ENCODE measurements at regions not wholly inside any gene's neighbourhood (a gene's known extent, or its start where the extent isn't known, plus 50 kb on each side); places are given as distances from the start of the nearest gene placed in this dataset.
"Not testable (repeated sequence)": the region's sequence is repeated elsewhere in the genome, so short reads cannot be mapped to it uniquely, and the experiment has no call there.

- not testable (repeated sequence) for TF ChIP-seq CTCF (IDR thresholded peaks at IDR 0.05; ENCODE audit: borderline replicate concordance, extremely low read depth, low read length, poor library complexity, severe bottlenecking); EZH2 (IDR thresholded peaks at IDR 0.05; ENCODE audit: borderline replicate concordance, low read depth, low read length, severe bottlenecking)
These were observed 4487.2 kb upstream of the TPTE start for GRCh38 chr21:6034124-6034678.

All from DND-41 (cell line).